ENCODE measurements at regions not wholly inside any gene's neighbourhood (a gene's known extent, or its start where the extent isn't known, plus 50 kb on each side); places are given as distances from the start of the nearest gene placed in this dataset.

- TF ChIP-seq EZH2 (IDR thresholded peaks at IDR 0.05; ENCODE audit: low read length) (no peak), CTCF (optimal IDR thresholded peaks at IDR 0.05 in 1 of 3, IDR thresholded peaks at IDR 0.05 in 1 of 3, conservative IDR thresholded peaks at IDR 0.05 in 1 of 3; ENCODE audit: extremely low read depth in 1 of 3, insufficient read depth in 2 of 3, low read length in 3 of 3) (no peak)
These were observed 166.4 kb downstream of the MAF start for GRCh38 chr16:79434092-79434491.

All from keratinocyte (primary cell).